Stimulated activated CD8-positive, alpha-beta memory T cell treated with anti-CD3 and anti-CD28 coated beads, Interleukin-4, amount 100 ng/mL, for 24 hours (primary cell): ENCODE measurements at regions not wholly inside any gene's neighbourhood (a gene's known extent, or its start where the extent isn't known, plus 50 kb on each side); places are given as distances from the start of the nearest gene placed in this dataset.
A peak's percentile ranks its signal among the peaks of the same experiment; 100 is the strongest.

Experiments used
- DNase-seq: peaks from one replicate; pipeline ENCODE4 v3.0.0-alpha.2; 2020; ENCODE audit warnings: low read depth

GRCh38 chr11:135075740-135076139 lies 663.7 kb upstream of the B3GAT1 start:
- DNase-seq: peak; percentile 33

- no peak for DNase-seq
Observed at GRCh38 chr11:135074397-135074998, 662.5 kb upstream of the B3GAT1 start.

GRCh38 chr11:135073870-135074269 lies 661.8 kb upstream of the B3GAT1 start:
- no peak for DNase-seq

- no peak for DNase-seq
Observed at GRCh38 chr11:135073381-135073780, 661.3 kb upstream of the B3GAT1 start.

- DNase-seq: no peak
Observed at GRCh38 chr11:135069890-135070289, 657.8 kb upstream of the B3GAT1 start.

- no peak for DNase-seq
Observed at GRCh38 chr11:135069063-135069462, 657.0 kb upstream of the B3GAT1 start.

GRCh38 chr11:135062994-135063393 lies 651.0 kb upstream of the B3GAT1 start:
- DNase-seq: no peak

- DNase-seq: no peak
Observed at GRCh38 chr11:135061166-135061565, 649.1 kb upstream of the B3GAT1 start.

GRCh38 chr11:135046986-135047385 lies 634.9 kb upstream of the B3GAT1 start:
- DNase-seq: no peak

GRCh38 chr11:135046556-135046955 lies 634.5 kb upstream of the B3GAT1 start:
- no peak for DNase-seq

GRCh38 chr11:135043434-135043833 lies 631.4 kb upstream of the B3GAT1 start:
- no peak for DNase-seq

GRCh38 chr11:135037828-135038227 lies 625.8 kb upstream of the B3GAT1 start:
- DNase-seq: no peak

GRCh38 chr11:135036488-135037297 lies 624.7 kb upstream of the B3GAT1 start:
- no peak for DNase-seq

GRCh38 chr11:135035282-135035681 lies 623.2 kb upstream of the B3GAT1 start:
- no peak for DNase-seq

GRCh38 chr11:135033540-135033939 lies 621.5 kb upstream of the B3GAT1 start:
- no peak for DNase-seq

- DNase-seq: no peak
Observed at GRCh38 chr11:135031205-135031989, 619.4 kb upstream of the B3GAT1 start.

- DNase-seq: no peak
Observed at GRCh38 chr11:135027461-135027860, 615.4 kb upstream of the B3GAT1 start.

- DNase-seq: no peak
Observed at GRCh38 chr11:135023499-135023898, 611.5 kb upstream of the B3GAT1 start.

- DNase-seq: no peak
Observed at GRCh38 chr11:135022454-135022853, 610.4 kb upstream of the B3GAT1 start.

- DNase-seq: no peak
Observed at GRCh38 chr11:135019899-135020298, 607.9 kb upstream of the B3GAT1 start.

- no peak for DNase-seq
Observed at GRCh38 chr11:135019343-135019871, 607.4 kb upstream of the B3GAT1 start.

- DNase-seq: no peak
Observed at GRCh38 chr11:135017296-135017695, 605.3 kb upstream of the B3GAT1 start.

GRCh38 chr11:135015966-135016365 lies 603.9 kb upstream of the B3GAT1 start:
- DNase-seq: no peak
